ENCODE measurements at regions not wholly inside any gene's neighbourhood (a gene's known extent, or its start where the extent isn't known, plus 50 kb on each side); places are given as distances from the start of the nearest gene placed in this dataset.

DNA sequence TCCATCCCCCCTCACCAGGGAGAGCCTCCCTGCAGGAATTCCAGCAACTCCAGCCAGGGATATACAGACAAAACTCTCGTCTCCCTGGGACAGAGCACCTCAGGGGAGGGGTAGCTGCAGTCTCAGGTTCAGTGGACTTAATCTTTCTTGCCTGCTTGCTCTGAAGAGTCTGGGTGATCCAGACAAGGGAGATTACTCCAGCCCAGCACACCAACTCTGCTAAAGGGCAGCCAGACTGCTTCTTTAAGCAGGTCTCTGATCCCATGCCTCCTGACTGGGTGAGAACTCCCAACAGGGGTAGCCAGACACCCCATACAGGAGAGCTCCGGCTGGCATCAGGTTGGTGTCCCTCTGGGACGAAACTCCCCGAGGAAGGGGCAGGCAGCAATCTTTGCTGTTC lies 888.7 kb downstream of the RAB28 start:
- TF ChIP-seq CTCF (IDR thresholded peaks at IDR 0.05; ENCODE audit: low read depth, low read length, missing control alignments): no peak
- no peak overlapping the region for H3K4me3 ChIP-seq (ENCODE audit: low read depth, low read length)
- no peak for DNase-seq (ENCODE audit: low read depth)

GRCh38 chr4:12588582-12588981 lies 895.6 kb downstream of the RAB28 start:
- TF ChIP-seq CTCF (IDR thresholded peaks at IDR 0.05; ENCODE audit: low read depth, low read length, missing control alignments): no peak
- H3K4me3 ChIP-seq (ENCODE audit: low read depth, low read length): no peak overlapping the region
- DNase-seq (ENCODE audit: low read depth): no peak

- no peak overlapping the region for H3K4me3 ChIP-seq (ENCODE audit: low read depth, low read length)
- TF ChIP-seq CTCF (IDR thresholded peaks at IDR 0.05; ENCODE audit: low read depth, low read length, missing control alignments): no peak
- no peak for DNase-seq (ENCODE audit: low read depth)
Measured at GRCh38 chr4:12586242-12587006, 897.7 kb downstream of the RAB28 start.

DNA sequence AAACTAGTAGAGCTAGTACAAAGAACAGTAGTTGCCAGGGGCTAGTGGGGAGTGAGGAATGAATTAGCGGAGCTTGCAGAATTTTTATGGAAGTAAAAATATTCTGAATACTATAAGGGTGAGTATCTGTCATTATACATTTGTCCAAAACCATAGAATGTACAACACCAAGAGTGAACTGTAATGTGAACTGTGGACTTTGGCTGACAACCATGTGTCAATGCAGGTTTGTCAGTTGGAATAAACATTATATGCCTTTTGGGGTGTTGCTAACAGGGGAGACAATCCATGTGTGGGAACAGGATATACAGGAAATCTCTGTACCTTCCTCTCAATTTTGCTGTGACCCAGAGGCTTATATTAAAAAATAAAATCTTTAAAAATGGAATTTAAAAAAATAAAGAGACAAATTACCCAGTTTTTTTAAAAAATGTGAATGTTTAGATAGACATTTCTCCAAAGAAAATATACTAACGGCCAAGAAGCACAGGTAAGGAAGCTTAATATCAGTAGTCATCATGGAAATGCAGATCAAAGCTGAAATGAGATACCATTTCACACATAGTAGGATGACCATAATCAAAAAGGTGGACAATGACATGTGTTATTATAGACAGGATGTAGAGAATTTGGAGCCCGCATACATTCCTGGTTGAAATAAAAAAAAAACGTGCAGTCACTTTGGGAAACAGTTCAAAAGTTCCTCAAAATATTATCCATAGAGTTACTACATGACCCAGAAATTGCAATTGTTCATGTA lies 899.8 kb downstream of the RAB28 start:
- DNase-seq (ENCODE audit: low read depth): no peak
- TF ChIP-seq CTCF (IDR thresholded peaks at IDR 0.05; ENCODE audit: low read depth, low read length, missing control alignments): no peak
- no peak overlapping the region for H3K4me3 ChIP-seq (ENCODE audit: low read depth, low read length)

DNA sequence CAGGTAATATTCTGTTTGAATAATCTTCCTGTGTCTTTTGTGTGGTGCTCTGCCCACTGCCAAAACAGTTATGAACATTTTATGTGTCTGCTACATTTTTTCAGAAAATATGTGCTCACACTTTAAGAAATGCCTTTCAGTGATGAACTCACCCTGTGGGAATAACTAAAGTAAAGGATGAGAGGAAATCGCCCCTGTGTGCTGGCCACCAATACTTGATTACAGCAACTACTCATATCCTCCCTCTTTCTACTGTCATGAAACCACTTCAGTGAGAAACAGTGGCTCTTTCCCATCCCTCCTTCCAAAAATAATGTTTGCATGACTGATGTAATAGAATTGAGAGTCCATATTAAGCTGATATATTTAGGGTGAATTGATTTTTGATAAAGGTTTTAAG lies 900.9 kb downstream of the RAB28 start:
- no peak for DNase-seq (ENCODE audit: low read depth)
- no peak overlapping the region for H3K4me3 ChIP-seq (ENCODE audit: low read depth, low read length)
- TF ChIP-seq CTCF (IDR thresholded peaks at IDR 0.05; ENCODE audit: low read depth, low read length, missing control alignments): no peak

GRCh38 chr4:12580787-12581186 lies 903.4 kb downstream of the RAB28 start:
- no peak for DNase-seq (ENCODE audit: low read depth)
- H3K4me3 ChIP-seq (ENCODE audit: low read depth, low read length): no peak overlapping the region
- TF ChIP-seq CTCF (IDR thresholded peaks at IDR 0.05; ENCODE audit: low read depth, low read length, missing control alignments): no peak

Measured in GM12864 (cell line).